Thymus (tissue), 11 donors: ENCODE measurements at regions not wholly inside any gene's neighbourhood (a gene's known extent, or its start where the extent isn't known, plus 50 kb on each side); places are given as distances from the start of the nearest gene placed in this dataset.

Experiments
- DNase-seq, 9 donors: peaks; one replicate each; pipeline ENCODE4 v3.0.0-alpha.2; 2013; ENCODE audit warnings: low spot score in 9 of 9, low read depth in 6 of 9, missing footprints in 1 of 9
- H3K27ac ChIP-seq, 2 donors: one replicate each; pipeline ENCODE4 v1.5.1; 2013; ENCODE audit warnings: control low read depth in 1 of 2, low read depth in 1 of 2, low read length in 1 of 2, mild to moderate bottlenecking in 1 of 2, moderate library complexity in 1 of 2
- H3K27me3 ChIP-seq, 2 donors: one replicate each; pipeline ENCODE4 v1.5.1; 2013; ENCODE audit warnings: low read length in 1 of 2; ENCODE audit not compliant: control insufficient read depth in 2 of 2, insufficient read depth in 1 of 2
- H3K36me3 ChIP-seq, 2 donors: one replicate each; pipeline ENCODE4 v1.5.1; 2013; ENCODE audit warnings: low read length in 1 of 2, mild to moderate bottlenecking in 1 of 2, moderate library complexity in 1 of 2; ENCODE audit not compliant: control insufficient read depth in 2 of 2, insufficient read depth in 2 of 2
- H3K4me1 ChIP-seq, 2 donors: one replicate each; pipeline ENCODE4 v1.5.1; 2013; ENCODE audit warnings: low read length in 2 of 2; ENCODE audit not compliant: control insufficient read depth in 2 of 2, insufficient read depth in 2 of 2
- H3K4me3 ChIP-seq, 2 donors: one replicate each; pipeline ENCODE4 v1.5.1; 2013; ENCODE audit warnings: low read length in 2 of 2, control low read depth in 1 of 2, mild to moderate bottlenecking in 1 of 2
- H3K9me3 ChIP-seq, 2 donors: one replicate each; pipeline ENCODE4 v1.5.1; 2013; ENCODE audit warnings: low read length in 1 of 2, mild to moderate bottlenecking in 1 of 2; ENCODE audit not compliant: control insufficient read depth in 2 of 2, insufficient read depth in 1 of 2
- WGBS: extraction: QIAGEN DNeasy Blood & Tissue Kit; methylation state at CpG from one replicate; pipeline ENCODE4 v1.1.7; 2013; 5-methylcytosine and 5-hydroxymethylcytosine counted together
- donor health status: healthy.

DNA sequence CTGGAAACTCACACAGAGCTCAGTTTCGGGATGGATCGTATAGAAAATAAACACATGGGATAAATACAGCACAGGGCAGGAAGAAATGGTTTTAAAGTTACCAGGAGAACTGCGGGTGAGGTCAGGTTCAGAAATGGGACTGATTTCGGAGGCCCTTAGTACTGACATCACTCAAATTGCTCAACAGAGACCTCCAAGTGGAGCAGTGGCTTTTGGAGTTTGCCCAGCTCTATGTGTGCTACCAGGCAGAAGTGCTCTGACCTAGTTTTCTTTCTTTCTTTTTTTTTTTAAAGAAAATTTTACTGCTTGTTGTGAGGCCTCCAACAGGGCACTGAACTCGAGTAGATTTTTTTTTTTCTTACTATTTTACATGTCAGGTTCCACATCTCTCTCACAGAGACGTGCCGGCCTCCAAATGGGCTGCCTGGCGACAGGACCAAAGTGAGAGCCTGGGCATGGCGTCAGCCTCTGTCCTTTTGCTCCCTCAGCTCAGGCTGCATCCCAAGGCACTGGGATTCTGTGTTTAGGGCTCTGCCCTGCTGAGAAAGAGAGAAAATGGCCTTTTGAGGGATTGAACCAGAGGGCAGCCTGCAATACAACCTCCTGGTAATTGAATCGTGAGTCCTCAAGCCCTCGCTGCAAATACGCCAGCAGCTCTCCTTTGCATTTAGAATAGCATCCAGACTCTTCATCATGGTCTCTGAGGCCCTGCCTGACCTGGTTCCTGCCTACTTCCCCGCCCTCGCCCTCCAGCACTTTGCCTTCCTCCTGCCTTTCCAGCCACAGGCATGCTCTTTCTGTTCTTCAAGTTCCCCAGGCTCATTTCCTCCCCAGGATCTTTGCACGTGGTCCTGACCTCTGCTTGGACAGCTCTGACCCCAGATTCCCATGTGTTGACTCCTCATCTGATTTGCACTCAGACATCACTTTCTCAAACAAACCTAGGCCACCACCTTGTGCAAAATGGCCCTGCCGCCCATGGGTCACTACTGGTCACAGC, 173.5 kb downstream of the FGF1 start:
- H3K36me3 ChIP-seq, result no peaks in the 10 kb centered on the region
- H3K27ac ChIP-seq, result no peak overlapping the region
- peaks cover 0 to 8% of the 10 kb centered on the region in 2 donors for H3K27me3 ChIP-seq
- no peak for DNase-seq
- H3K4me3 ChIP-seq, result no peak overlapping the region
- WGBS, result 94% methylated on average over 16 of the region's 16 CpGs
- H3K9me3 ChIP-seq, result no peaks in the 10 kb centered on the region
- H3K4me1 ChIP-seq, result no peaks in the 10 kb centered on the region

DNA sequence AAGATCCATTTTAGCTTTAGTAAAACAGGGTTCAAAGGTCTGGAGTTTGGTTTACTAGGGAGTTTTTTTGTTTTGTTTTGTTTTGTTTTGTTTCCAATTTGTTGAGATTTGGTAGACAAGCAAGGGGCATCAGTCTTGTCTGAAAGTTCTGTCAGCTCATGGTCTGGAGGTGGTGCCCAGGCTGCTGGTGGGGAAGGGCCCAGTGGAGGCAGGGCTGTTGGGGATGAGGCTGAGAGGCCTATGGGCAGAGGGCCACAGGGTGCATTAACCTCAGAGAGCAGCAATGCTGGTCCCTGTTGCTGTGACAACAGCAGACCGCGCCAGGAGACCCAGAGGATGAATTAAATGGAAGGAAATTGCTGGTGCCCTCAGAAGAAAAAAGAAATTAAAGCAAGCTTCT, 174.5 kb downstream of the FGF1 start:
- peaks cover 0 to 8% of the 10 kb centered on the region in 2 donors for H3K27me3 ChIP-seq
- 100% methylated on average over 2 of the region's 2 CpGs for WGBS

GRCh38 chr5:142509026-142509425, 176.9 kb downstream of the FGF1 start:
- Histone ChIP-seq H3K27me3 (peaks cover 0 to 8% of the 10 kb centered on the region in 2 donors), H3K36me3 (no peaks in the 10 kb centered on the region), H3K4me1 (no peaks in the 10 kb centered on the region), H3K27ac (no peak overlapping the region), H3K4me3 (no peak overlapping the region), H3K9me3 (no peaks in the 10 kb centered on the region)
- WGBS, result 89% methylated on average over 1 of the region's 1 CpG
- no peak for DNase-seq

More for the DNA sequence above, 174.5 kb downstream of the FGF1 start:
- no peaks in the 10 kb centered on the region for H3K4me1 ChIP-seq
- no peaks in the 10 kb centered on the region for H3K9me3 ChIP-seq
- H3K27ac ChIP-seq, result no peak overlapping the region
- DNase-seq, result no peak
- H3K36me3 ChIP-seq, result no peaks in the 10 kb centered on the region
- H3K4me3 ChIP-seq, result no peak overlapping the region

DNA sequence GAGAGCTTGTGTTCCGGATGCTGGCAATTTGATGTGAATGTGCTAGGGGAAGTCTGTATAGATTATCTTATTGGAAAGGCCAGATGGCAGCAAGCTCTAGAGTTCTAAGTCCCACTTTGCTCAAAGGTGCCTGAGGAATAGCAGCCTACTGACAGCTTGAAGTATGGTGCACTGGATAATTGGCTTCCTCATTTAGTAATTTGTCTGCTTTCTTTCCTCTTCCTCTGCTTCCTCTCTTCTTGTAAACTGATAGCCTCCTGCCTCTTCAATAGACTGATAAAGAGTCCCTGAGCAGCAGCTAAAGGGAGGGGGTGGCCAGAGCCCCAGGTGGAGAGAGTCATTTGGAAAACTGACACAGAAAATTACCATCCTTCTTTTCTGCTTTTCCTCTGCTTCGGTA, 177.3 kb downstream of the FGF1 start:
- no peak overlapping the region for H3K27ac ChIP-seq
- no peaks in the 10 kb centered on the region for H3K4me1 ChIP-seq
- H3K9me3 ChIP-seq, result no peaks in the 10 kb centered on the region
- no peak for DNase-seq
- H3K4me3 ChIP-seq, result no peak overlapping the region
- 91% methylated on average over 2 of the region's 2 CpGs for WGBS
- no peaks in the 10 kb centered on the region for H3K36me3 ChIP-seq
- H3K27me3 ChIP-seq, result peaks cover 0 to 8% of the 10 kb centered on the region in 2 donors

DNA sequence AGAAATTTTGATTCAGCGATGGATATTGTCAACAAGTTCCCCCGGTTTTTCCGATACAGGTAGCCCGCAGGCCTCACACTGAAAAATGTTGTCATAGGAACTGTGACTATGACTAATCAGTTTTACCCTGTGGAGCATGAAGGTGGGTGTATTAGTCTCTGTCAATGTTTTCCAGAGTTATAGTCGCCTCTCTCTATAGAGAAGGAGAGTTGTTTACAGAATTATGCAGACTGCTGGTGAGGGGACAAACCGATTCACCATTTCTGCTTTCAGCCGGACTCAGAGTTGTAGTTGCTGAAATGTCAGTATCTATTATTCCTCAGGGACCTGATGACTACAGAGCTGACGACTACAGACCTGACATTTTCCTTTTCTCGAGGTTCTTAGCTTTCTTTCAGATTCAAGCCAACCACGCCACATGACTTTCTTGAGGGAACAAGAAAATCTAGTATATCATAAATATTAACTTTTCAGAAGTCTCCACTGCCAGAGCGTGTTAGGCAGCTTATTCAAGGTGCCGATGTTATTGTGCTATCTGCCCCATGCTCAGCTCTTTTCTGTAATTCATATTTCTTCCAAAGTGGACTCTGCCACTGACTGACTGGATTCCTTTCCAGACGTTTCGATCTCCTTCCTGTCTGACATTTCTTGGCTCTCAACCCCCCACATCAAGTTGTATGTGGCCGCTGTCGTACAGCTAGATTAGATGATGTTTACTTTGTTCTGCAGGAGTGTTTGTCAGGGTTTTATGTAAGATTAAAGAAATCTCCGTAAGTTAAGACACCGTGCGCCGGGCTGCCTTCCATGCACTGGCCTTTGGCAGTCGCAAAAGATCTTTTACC, 178.1 kb downstream of the FGF1 start:
- Histone ChIP-seq H3K27ac (no peak overlapping the region), H3K4me3 (no peak overlapping the region), H3K27me3 (peaks cover 0 to 8% of the 10 kb centered on the region in 2 donors), H3K36me3 (no peaks in the 10 kb centered on the region), H3K4me1 (no peaks in the 10 kb centered on the region), H3K9me3 (no peaks in the 10 kb centered on the region)
- no peak for DNase-seq
- 93% methylated on average over 21 of the region's 21 CpGs for WGBS

DNA sequence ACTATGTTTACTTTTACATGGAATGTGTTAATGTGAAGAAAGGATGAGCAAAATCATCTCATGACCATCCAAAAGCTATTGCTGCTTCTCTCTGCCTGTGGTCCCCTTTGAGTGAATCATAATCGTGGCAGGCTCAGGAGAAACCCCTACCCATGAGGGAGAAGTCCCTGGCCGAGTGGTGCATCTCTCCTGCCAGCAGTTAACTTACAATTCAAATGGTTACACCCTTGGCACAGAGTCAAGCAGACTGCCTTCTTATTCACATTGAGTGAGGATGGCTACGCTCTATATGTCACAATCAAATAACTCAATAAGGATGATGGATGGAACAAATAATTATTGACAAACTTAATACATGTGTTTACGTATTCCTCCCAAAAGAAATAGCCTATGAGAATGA, 179.1 kb downstream of the FGF1 start:
- no peaks in the 10 kb centered on the region for H3K9me3 ChIP-seq
- no peaks in the 10 kb centered on the region for H3K36me3 ChIP-seq
- no peaks in the 10 kb centered on the region for H3K4me1 ChIP-seq
- peaks cover 0 to 8% of the 10 kb centered on the region in 2 donors for H3K27me3 ChIP-seq
- no peak overlapping the region for H3K4me3 ChIP-seq
- H3K27ac ChIP-seq, result no peak overlapping the region
- no peak for DNase-seq
- 87% methylated on average over 4 of the region's 4 CpGs for WGBS

DNA sequence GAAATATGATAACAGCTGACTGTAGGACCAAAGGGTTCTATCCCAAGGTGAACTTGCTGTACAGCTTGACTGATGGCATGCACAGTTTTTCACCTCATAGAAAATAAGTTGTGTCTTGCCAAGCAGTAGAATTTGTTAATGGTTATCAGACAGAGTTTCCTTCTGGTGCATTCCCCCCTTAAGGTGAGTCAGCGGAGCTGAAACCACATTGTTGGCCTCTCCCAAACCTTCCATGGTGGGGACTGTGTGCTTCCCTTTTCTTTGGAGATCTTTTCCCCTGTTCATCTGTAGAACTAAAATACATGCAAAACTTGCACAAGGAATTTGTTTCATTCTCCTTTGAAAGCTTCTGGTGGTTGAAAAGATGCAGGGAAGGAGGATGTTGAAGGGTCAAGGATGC, 179.8 kb downstream of the FGF1 start:
- peaks cover 3 to 6% of the 10 kb centered on the region in 2 donors for H3K27me3 ChIP-seq
- whole genome bisulfite sequencing, result 73% methylated on average over 1 of the region's 1 CpG

GRCh38 chr5:142501890-142502289, 177.1 kb upstream of the SPRY4 start:
- H3K4me1 ChIP-seq, result no peaks in the 10 kb centered on the region
- no peak for DNase-seq
- no peak overlapping the region for H3K27ac ChIP-seq
- no peaks in the 10 kb centered on the region for H3K9me3 ChIP-seq
- 88% methylated on average over 3 of the region's 3 CpGs for WGBS
- no peak overlapping the region for H3K4me3 ChIP-seq
- H3K27me3 ChIP-seq, result peaks cover 0 to 3% of the 10 kb centered on the region in 2 donors
- H3K36me3 ChIP-seq, result no peaks in the 10 kb centered on the region

More for the DNA sequence above, 179.8 kb downstream of the FGF1 start:
- no peaks in the 10 kb centered on the region for H3K9me3 ChIP-seq
- no peak overlapping the region for H3K4me3 ChIP-seq
- H3K36me3 ChIP-seq, result no peaks in the 10 kb centered on the region
- DNase-seq, result no peak
- no peak overlapping the region for H3K27ac ChIP-seq
- no peaks in the 10 kb centered on the region for H3K4me1 ChIP-seq
